HEK293 (cell line): ENCODE measurements at regions not wholly inside any gene's neighbourhood (a gene's known extent, or its start where the extent isn't known, plus 50 kb on each side); places are given as distances from the start of the nearest gene placed in this dataset.

ENCODE experiments used
- CTCF ChIA-PET: fragments of 350-600 bp; formaldehyde crosslinking; extraction: SDS; loops from one replicate; lab custom pipeline; 2021; ENCODE audit warnings: antibody characterized with exemption; lab: Yijun Ruan, JAX
- POLR2A ChIA-PET: fragments of 300-600 bp; formaldehyde crosslinking; extraction: SDS; loops from one replicate; lab custom pipeline; 2020; ENCODE audit warnings: antibody characterized with exemption, inconsistent platforms; lab: Yijun Ruan, JAX
- H3K27ac ChIP-seq: fragments of 200-500 bp; sonication (Bioruptor generic); 2 replicates; pipeline ENCODE4 v1.5.1; 2014; ENCODE audit warnings: low read depth, low read length, control low read depth, inconsistent platforms; ENCODE audit errors: extremely low read depth
- H3K36me3 ChIP-seq, 2 experiments: fragments of 200-500 bp in 1 of 2; sonication (Bioruptor generic) in 1 of 2; 1 replicate in 1 of 2; 2 replicates in 1 of 2; pipeline ENCODE4 v1.5.1; 2014 to 2017; ENCODE audit warnings: inconsistent platforms in 2 of 2, low read length in 2 of 2; ENCODE audit not compliant: control insufficient read depth in 2 of 2, insufficient read depth in 1 of 2
- H3K4me1 ChIP-seq: fragments of 200-500 bp; sonication (Bioruptor generic); 2 replicates; pipeline ENCODE4 v1.5.1; 2014; ENCODE audit warnings: mild to moderate bottlenecking, low read length, inconsistent platforms; ENCODE audit not compliant: control insufficient read depth, insufficient read depth
- H3K4me3 ChIP-seq: 2 replicates; pipeline ENCODE4 v1.5.1; 2011; ENCODE audit warnings: low read depth, mild to moderate bottlenecking, control low read depth, low read length, moderate library complexity
- H3K9me3 ChIP-seq: fragments of 200-500 bp; sonication (Bioruptor generic); 2 replicates; pipeline ENCODE4 v1.5.1; 2014; ENCODE audit warnings: low read depth, low read length, inconsistent platforms; ENCODE audit not compliant: control insufficient read depth, insufficient read depth
- GLI2 ChIP-seq: fragments of 450-650 bp; formaldehyde crosslinking; IDR thresholded peaks from 2 replicates; pipeline ENCODE4; 2017; ENCODE audit warnings: missing biosample characterization, missing genetic modification characterization, low read depth, borderline replicate concordance
- HOXA7 ChIP-seq: sonication (generic); formaldehyde crosslinking; IDR thresholded peaks from 2 replicates; pipeline ENCODE4 v1.8.1; 2022; ENCODE audit warnings: missing genetic modification reagents, borderline replicate concordance
- HOXC10 ChIP-seq: sonication (generic); formaldehyde crosslinking; IDR thresholded peaks from 2 replicates; pipeline ENCODE4 v1.8.1; 2023; ENCODE audit warnings: mild to moderate bottlenecking, missing genetic modification reagents
- INSM2 ChIP-seq: fragments of 450-650 bp; formaldehyde crosslinking; IDR thresholded peaks from 2 replicates; pipeline ENCODE4 v1.5.1; 2016; ENCODE audit warnings: missing biosample characterization, missing genetic modification characterization
- OVOL3 ChIP-seq: fragments of 450-650 bp; formaldehyde crosslinking; IDR thresholded peaks from 2 replicates; pipeline ENCODE4 v1.5.1; 2016; ENCODE audit warnings: missing biosample characterization, missing genetic modification characterization
- SP3 ChIP-seq: fragments of 450-650 bp; formaldehyde crosslinking; IDR thresholded peaks from 2 replicates; pipeline ENCODE4 v1.5.1; 2016; ENCODE audit warnings: missing biosample characterization, missing genetic modification characterization
- WT1 ChIP-seq: fragments of 450-650 bp; formaldehyde crosslinking; IDR thresholded peaks from 2 replicates; pipeline ENCODE4 v1.5.1; 2016; ENCODE audit warnings: missing biosample characterization, missing genetic modification characterization
- ZBTB1 ChIP-seq: fragments of 450-650 bp; formaldehyde crosslinking; IDR thresholded peaks from 2 replicates; pipeline ENCODE4 v1.5.1; 2016; ENCODE audit warnings: missing biosample characterization, missing genetic modification characterization
- ZBTB48 ChIP-seq: fragments of 450-650 bp; formaldehyde crosslinking; IDR thresholded peaks from 2 replicates; pipeline ENCODE4 v1.5.1; 2016; ENCODE audit warnings: missing biosample characterization, missing genetic modification characterization
- ZBTB49 ChIP-seq: fragments of 450-650 bp; formaldehyde crosslinking; IDR thresholded peaks from 2 replicates; pipeline ENCODE4 v1.5.1; 2016; ENCODE audit warnings: missing biosample characterization, missing genetic modification characterization, low read depth
- ZIC2 ChIP-seq: fragments of 450-650 bp; formaldehyde crosslinking; IDR thresholded peaks from 2 replicates; pipeline ENCODE4 v1.5.1; 2016; ENCODE audit warnings: missing biosample characterization, missing genetic modification characterization
- ZNF157 ChIP-seq: fragments of 450-650 bp; formaldehyde crosslinking; IDR thresholded peaks from 2 replicates; pipeline ENCODE4 v1.5.1; 2016; ENCODE audit warnings: missing biosample characterization, missing genetic modification characterization
- ZNF26 ChIP-seq: fragments of 450-650 bp; formaldehyde crosslinking; IDR thresholded peaks from 2 replicates; pipeline ENCODE4 v1.5.1; 2016; ENCODE audit warnings: missing biosample characterization, missing genetic modification characterization
- ZNF362 ChIP-seq: fragments of 450-650 bp; formaldehyde crosslinking; IDR thresholded peaks from 2 replicates; pipeline ENCODE4 v1.5.1; 2016; ENCODE audit warnings: missing biosample characterization, missing genetic modification characterization
- ZNF433 ChIP-seq: fragments of 450-650 bp; formaldehyde crosslinking; IDR thresholded peaks from 2 replicates; pipeline ENCODE4 v1.5.1; 2016; ENCODE audit warnings: missing biosample characterization, missing genetic modification characterization, low read depth
- ZNF48 ChIP-seq: fragments of 450-650 bp; formaldehyde crosslinking; IDR thresholded peaks from 2 replicates; pipeline ENCODE4 v1.5.1; 2016; ENCODE audit warnings: missing biosample characterization, missing genetic modification characterization
- ZNF629 ChIP-seq: fragments of 450-650 bp; formaldehyde crosslinking; IDR thresholded peaks from 2 replicates; pipeline ENCODE4 v1.5.1; 2017; ENCODE audit warnings: missing biosample characterization, missing genetic modification characterization
- ZNF660 ChIP-seq: fragments of 450-650 bp; IDR thresholded peaks from 2 replicates; pipeline ENCODE4 v1.5.1; 2018; ENCODE audit warnings: missing biosample characterization, mild to moderate bottlenecking, missing genetic modification characterization
- ZNF692 ChIP-seq: fragments of 450-650 bp; formaldehyde crosslinking; IDR thresholded peaks from 2 replicates; pipeline ENCODE4 v1.5.1; 2016; ENCODE audit warnings: missing biosample characterization, missing genetic modification characterization

GRCh38 chr6:25046942-25047341 is 111.2 kb upstream of the RIPOR2 start:
- H3K36me3 ChIP-seq = no peaks in the 10 kb centered on the region
- CTCF ChIA-PET = interaction anchor here (0.7 kb wide), 1 partner anchor 192 kb away, joined by 4 read pairs; no protein-coding TSS in a partner anchor
- TF ChIP-seq ZNF692 (tag by site-specific recombination) = no peak
- no peak for TF ChIP-seq ZBTB49
- TF ChIP-seq HOXA7 = no peak
- no peak for TF ChIP-seq ZNF433 (tag by site-specific recombination)
- TF ChIP-seq ZNF660 = no peak
- TF ChIP-seq GLI2 = no peak
- no peak for TF ChIP-seq OVOL3 (tag by site-specific recombination)
- no peak for TF ChIP-seq ZNF157 (tag by site-specific recombination)
- no peak for TF ChIP-seq ZNF48 (tag by site-specific recombination)
- TF ChIP-seq SP3 (tag by site-specific recombination) = no peak
- no peak for TF ChIP-seq ZBTB1 (tag by site-specific recombination)
- no peak for TF ChIP-seq ZNF26 (tag by site-specific recombination)
- TF ChIP-seq, all 188 proteins: peak for 0
- POLR2A ChIA-PET = no interaction called here
- Histone ChIP-seq H3K4me1 (no peaks in the 10 kb centered on the region; the same call in 1 of the 2 replicates), H3K9me3 (no peaks in the 10 kb centered on the region), H3K27ac (no peak overlapping the region), H3K4me3 (no peak overlapping the region)

GRCh38 chr6:25050356-25050755 is 114.6 kb upstream of the RIPOR2 start:
- ChIA-PET CTCF (interaction anchor here (1.8 kb wide), 1 partner anchor 21 kb away, joined by 4 read pairs; no protein-coding TSS in a partner anchor), POLR2A (no interaction called here)
- no peak overlapping the region for H3K27ac ChIP-seq
- H3K4me3 ChIP-seq = no peak overlapping the region
- no peaks in the 10 kb centered on the region for H3K9me3 ChIP-seq
- no peaks in the 10 kb centered on the region; the same call in 1 of the 2 replicates for H3K4me1 ChIP-seq
- no peaks in the 10 kb centered on the region for H3K36me3 ChIP-seq
- TF ChIP-seq INSM2 (tag by site-specific recombination) (no peak), WT1 (no peak), ZNF629 (tag by site-specific recombination) (0 out of 2 replicates have a peak, but pooled peaks have one; percentile 22), ZIC2 (no peak), ZNF362 (tag by site-specific recombination) (peak; percentile 59; the same call in 1 of the 2 replicates), HOXC10 (CRISPR knock-in tag) (no peak), ZBTB48 (tag by site-specific recombination) (no peak)
